ENCODE measurements at regions not wholly inside any gene's neighbourhood (a gene's known extent, or its start where the extent isn't known, plus 50 kb on each side); places are given as distances from the start of the nearest gene placed in this dataset.
"Not testable (repeated sequence)": the region's sequence is repeated elsewhere in the genome, so short reads cannot be mapped to it uniquely, and the experiment has no call there.

- DNase-seq (ENCODE audit: extremely low read depth, low read depth): no peak
These were observed 369.6 kb downstream of the FAT3 start for GRCh38 chr11:92594251-92594650.

GRCh38 chr11:92595052-92595451 is 370.4 kb downstream of the FAT3 start:
- no peak for DNase-seq (ENCODE audit: extremely low read depth, low read depth)

- no peak for DNase-seq (ENCODE audit: extremely low read depth, low read depth)
These were observed 372.1 kb downstream of the FAT3 start for GRCh38 chr11:92596596-92597317.

- no peak for DNase-seq (ENCODE audit: extremely low read depth, low read depth)
These were observed 368.4 kb upstream of the MTNR1B start for GRCh38 chr11:92601048-92601447.

DNA sequence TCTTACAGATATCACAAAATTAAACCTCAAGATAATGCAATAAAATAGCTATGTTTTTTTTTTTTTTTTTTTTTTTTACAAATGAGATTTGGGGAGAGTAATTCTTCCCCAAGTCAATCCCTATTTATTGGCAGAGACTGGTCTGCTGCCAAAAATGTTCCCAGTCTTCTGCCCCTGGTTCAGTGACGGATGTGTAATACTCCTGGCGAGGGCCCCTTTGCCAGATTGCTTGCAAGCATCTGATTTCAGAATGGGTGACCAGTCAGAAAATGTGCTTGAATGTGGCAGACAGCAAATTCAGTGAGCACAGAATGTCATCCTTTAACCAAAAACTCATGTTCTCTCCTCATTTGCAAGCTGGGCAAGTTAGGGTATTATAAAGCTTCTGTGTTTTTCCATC is 363.8 kb upstream of the MTNR1B start:
- no peak for DNase-seq (ENCODE audit: extremely low read depth, low read depth)

- no peak for DNase-seq (ENCODE audit: extremely low read depth, low read depth)
These were observed 361.3 kb upstream of the MTNR1B start for GRCh38 chr11:92607969-92608722.

GRCh38 chr11:92611157-92611556 is 358.3 kb upstream of the MTNR1B start:
- no peak for DNase-seq (ENCODE audit: extremely low read depth, low read depth)

DNA sequence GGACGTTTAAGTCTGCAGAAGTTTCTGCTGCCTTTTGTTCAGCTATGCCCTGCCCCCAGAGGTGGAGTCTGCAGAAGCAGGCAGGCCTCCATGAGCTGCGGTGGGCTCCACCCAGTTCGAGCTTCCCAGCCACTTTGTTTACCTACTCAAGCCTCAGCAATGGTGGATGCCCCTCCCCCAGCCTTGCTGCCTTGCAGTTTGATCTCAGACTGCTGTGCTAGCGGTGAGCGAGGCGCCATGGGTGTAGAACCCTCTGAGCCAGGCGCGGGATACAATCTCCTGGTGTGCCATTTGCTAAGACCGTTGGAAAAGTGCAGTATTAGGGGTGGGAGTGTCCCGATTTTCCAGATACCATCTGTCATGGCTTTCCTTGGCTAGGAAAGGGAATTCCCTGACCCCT is 351.4 kb upstream of the MTNR1B start:
- not testable (repeated sequence) for DNase-seq (ENCODE audit: extremely low read depth, low read depth)

- DNase-seq (ENCODE audit: extremely low read depth, low read depth): no peak
These were observed 346.4 kb upstream of the MTNR1B start for GRCh38 chr11:92623055-92623454.

GRCh38 chr11:92625894-92626293 is 343.6 kb upstream of the MTNR1B start:
- no peak for DNase-seq (ENCODE audit: extremely low read depth, low read depth)

DNA sequence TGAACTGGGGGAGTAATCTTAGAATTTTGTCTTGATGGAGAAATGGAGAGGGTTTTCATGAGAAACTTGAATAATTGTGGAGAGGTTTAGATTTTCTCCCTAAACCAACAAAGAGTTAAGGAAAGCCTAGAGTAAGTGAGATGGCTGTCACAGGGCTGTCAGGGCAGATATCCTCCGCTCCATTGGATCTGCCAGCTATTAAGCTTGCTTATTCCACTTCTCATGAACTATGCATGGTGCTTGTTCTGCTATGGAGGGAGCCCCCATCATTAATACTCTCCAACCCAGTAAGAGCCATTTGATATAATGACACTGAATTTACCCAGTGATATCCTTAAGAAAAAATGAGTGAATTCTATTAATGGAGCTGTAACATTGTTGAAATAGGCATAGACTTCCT is 342.8 kb upstream of the MTNR1B start:
- no peak for DNase-seq (ENCODE audit: extremely low read depth, low read depth)

GRCh38 chr11:92627615-92628256 is 341.7 kb upstream of the MTNR1B start:
- DNase-seq (ENCODE audit: extremely low read depth, low read depth): no peak

- no peak for DNase-seq (ENCODE audit: extremely low read depth, low read depth)
These were observed 340.8 kb upstream of the MTNR1B start for GRCh38 chr11:92628401-92629292.

DNA sequence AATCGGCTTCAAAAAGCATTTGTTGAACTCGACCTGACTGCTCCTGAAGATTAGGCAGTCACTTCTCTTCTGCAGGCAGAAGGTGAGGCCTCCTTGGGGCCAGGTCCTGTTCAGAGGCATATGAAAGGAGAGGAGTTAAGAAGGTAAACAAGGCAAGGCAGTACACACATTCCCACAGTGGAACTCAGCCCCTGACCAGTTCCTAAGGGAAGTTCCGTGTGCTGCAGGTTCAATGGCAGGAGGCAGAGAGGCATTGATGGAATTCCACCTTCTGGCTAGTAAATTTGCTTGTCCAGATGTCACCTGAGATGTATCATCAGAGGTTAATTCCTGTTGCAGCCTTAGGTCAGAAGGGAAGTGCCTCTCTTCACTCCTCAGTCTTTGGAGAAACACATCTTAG is 337.0 kb upstream of the MTNR1B start:
- DNase-seq (ENCODE audit: extremely low read depth, low read depth): no peak

DNA sequence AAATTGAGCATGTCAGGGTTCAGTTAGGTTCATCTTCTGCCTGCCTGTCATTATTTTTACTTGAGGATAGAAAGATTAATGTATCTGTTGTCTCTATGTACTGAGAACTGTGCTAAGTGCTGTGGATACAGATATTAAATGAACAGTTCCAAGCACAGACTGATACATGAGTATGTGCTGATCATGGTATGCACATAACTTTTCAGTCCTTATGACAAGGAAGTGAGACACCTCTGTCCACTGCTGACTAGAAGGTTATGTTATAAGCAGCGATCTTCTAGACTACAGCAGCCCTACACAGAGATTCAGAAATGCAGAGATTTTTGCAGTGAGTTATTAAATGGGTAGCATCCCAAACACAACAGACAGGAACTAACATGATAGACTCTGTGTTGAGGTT is 335.6 kb upstream of the MTNR1B start:
- DNase-seq (ENCODE audit: extremely low read depth, low read depth): no peak

- DNase-seq (ENCODE audit: extremely low read depth, low read depth): no peak
These were observed 332.8 kb upstream of the MTNR1B start for GRCh38 chr11:92636543-92637188.

DNA sequence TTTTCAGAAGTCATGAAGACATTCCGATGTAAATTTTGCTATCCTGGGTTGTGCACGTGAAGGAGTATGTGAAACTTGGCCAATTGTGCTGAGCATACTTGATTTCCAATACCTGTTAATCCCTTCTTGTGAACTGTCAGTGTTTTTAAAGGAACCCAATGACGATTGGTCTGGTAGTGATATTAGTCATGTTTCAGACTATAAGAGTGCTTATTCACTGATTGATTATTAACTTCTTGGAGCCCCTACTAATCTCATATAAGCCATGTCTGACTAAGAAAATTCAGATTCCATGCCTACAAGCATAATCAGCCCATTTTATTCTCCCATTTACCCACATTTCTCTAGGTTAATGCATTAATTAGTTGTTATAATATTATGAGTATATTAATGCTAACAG is 330.8 kb upstream of the MTNR1B start:
- no peak for DNase-seq (ENCODE audit: extremely low read depth, low read depth)

GRCh38 chr11:92642177-92642931 is 327.1 kb upstream of the MTNR1B start:
- no peak for DNase-seq (ENCODE audit: extremely low read depth, low read depth)

GRCh38 chr11:92643827-92644226 is 325.6 kb upstream of the MTNR1B start:
- DNase-seq (ENCODE audit: extremely low read depth, low read depth): no peak

Data from NCI-H460 (cell line).